HG03558 (cell line): ENCODE measurements at regions not wholly inside any gene's neighbourhood (a gene's known extent, or its start where the extent isn't known, plus 50 kb on each side); places are given as distances from the start of the nearest gene placed in this dataset.
A peak's percentile ranks its signal among the peaks of the same experiment; 100 is the strongest.

Experiments used
- ATAC-seq: cut with Tn5 transposase; IDR thresholded peaks from one replicate; pipeline ENCODE4 v1.9.1; 2021; ENCODE audit warnings: moderate number of reproducible peaks; ENCODE audit not compliant: unreplicated experiment; ENCODE audit errors: extremely low read depth

GRCh38 chr1:199352351-199352750 is 675.2 kb upstream of the NR5A2 start:
- no peak for ATAC-seq

GRCh38 chr1:199353906-199354305 is 673.6 kb upstream of the NR5A2 start:
- no peak for ATAC-seq

- ATAC-seq: no peak
Observed at GRCh38 chr1:199356561-199356960, 670.9 kb upstream of the NR5A2 start.

GRCh38 chr1:199357599-199357998 is 669.9 kb upstream of the NR5A2 start:
- ATAC-seq: no peak

- ATAC-seq: no peak
Observed at GRCh38 chr1:199362996-199363395, 664.5 kb upstream of the NR5A2 start.

- no peak for ATAC-seq
Observed at GRCh38 chr1:199373139-199373538, 654.4 kb upstream of the NR5A2 start.

- ATAC-seq: no peak
Observed at GRCh38 chr1:199377211-199377610, 650.3 kb upstream of the NR5A2 start.

GRCh38 chr1:199383793-199384192 is 643.7 kb upstream of the NR5A2 start:
- no peak for ATAC-seq

- ATAC-seq: no peak
Observed at GRCh38 chr1:199394856-199395255, 632.7 kb upstream of the NR5A2 start.

GRCh38 chr1:199396456-199396855 is 631.1 kb upstream of the NR5A2 start:
- no peak for ATAC-seq

GRCh38 chr1:199399996-199400724 is 627.4 kb upstream of the NR5A2 start:
- ATAC-seq: peak; percentile 59

- no peak for ATAC-seq
Observed at GRCh38 chr1:199403531-199404116, 623.9 kb upstream of the NR5A2 start.

GRCh38 chr1:199404191-199404590 is 623.3 kb upstream of the NR5A2 start:
- no peak for ATAC-seq

- no peak for ATAC-seq
Observed at GRCh38 chr1:199404976-199405375, 622.5 kb upstream of the NR5A2 start.

GRCh38 chr1:199405634-199406196 is 621.8 kb upstream of the NR5A2 start:
- no peak for ATAC-seq

GRCh38 chr1:199410462-199410861 is 617.0 kb upstream of the NR5A2 start:
- no peak for ATAC-seq

GRCh38 chr1:199411506-199411905 is 616.0 kb upstream of the NR5A2 start:
- no peak for ATAC-seq

GRCh38 chr1:199422206-199422605 is 605.3 kb upstream of the NR5A2 start:
- no peak for ATAC-seq

- ATAC-seq: no peak
Observed at GRCh38 chr1:199447906-199448305, 579.6 kb upstream of the NR5A2 start.

GRCh38 chr1:199448646-199449045 is 578.9 kb upstream of the NR5A2 start:
- ATAC-seq: no peak

- ATAC-seq: no peak
Observed at GRCh38 chr1:199449221-199449620, 578.3 kb upstream of the NR5A2 start.

GRCh38 chr1:199449681-199450080 is 577.8 kb upstream of the NR5A2 start:
- no peak for ATAC-seq
